HEK293 (cell line): ENCODE measurements at regions not wholly inside any gene's neighbourhood (a gene's known extent, or its start where the extent isn't known, plus 50 kb on each side); places are given as distances from the start of the nearest gene placed in this dataset.

Experiments used
- CTCF ChIA-PET: fragments of 350-600 bp; formaldehyde crosslinking; extraction: SDS; loops from one replicate; lab custom pipeline; 2021; ENCODE audit warnings: antibody characterized with exemption; lab: Yijun Ruan, JAX
- POLR2A ChIA-PET: fragments of 300-600 bp; formaldehyde crosslinking; extraction: SDS; loops from one replicate; lab custom pipeline; 2020; ENCODE audit warnings: antibody characterized with exemption, inconsistent platforms; lab: Yijun Ruan, JAX
- H3K27ac ChIP-seq: fragments of 200-500 bp; sonication (Bioruptor generic); 2 replicates; pipeline ENCODE4 v1.5.1; 2014; ENCODE audit warnings: low read depth, low read length, control low read depth, inconsistent platforms; ENCODE audit errors: extremely low read depth
- H3K36me3 ChIP-seq, 2 experiments: fragments of 200-500 bp in 1 of 2; sonication (Bioruptor generic) in 1 of 2; 1 replicate in 1 of 2; 2 replicates in 1 of 2; pipeline ENCODE4 v1.5.1; 2014 to 2017; ENCODE audit warnings: inconsistent platforms in 2 of 2, low read length in 2 of 2; ENCODE audit not compliant: control insufficient read depth in 2 of 2, insufficient read depth in 1 of 2
- H3K4me1 ChIP-seq: fragments of 200-500 bp; sonication (Bioruptor generic); 2 replicates; pipeline ENCODE4 v1.5.1; 2014; ENCODE audit warnings: mild to moderate bottlenecking, low read length, inconsistent platforms; ENCODE audit not compliant: control insufficient read depth, insufficient read depth
- H3K4me3 ChIP-seq: 2 replicates; pipeline ENCODE4 v1.5.1; 2011; ENCODE audit warnings: low read depth, mild to moderate bottlenecking, control low read depth, low read length, moderate library complexity
- H3K9me3 ChIP-seq: fragments of 200-500 bp; sonication (Bioruptor generic); 2 replicates; pipeline ENCODE4 v1.5.1; 2014; ENCODE audit warnings: low read depth, low read length, inconsistent platforms; ENCODE audit not compliant: control insufficient read depth, insufficient read depth
- BCL6B ChIP-seq: fragments of 450-650 bp; formaldehyde crosslinking; IDR thresholded peaks from 2 replicates; pipeline ENCODE4 v1.5.1; 2017; ENCODE audit warnings: missing biosample characterization, missing genetic modification characterization
- OVOL3 ChIP-seq: fragments of 450-650 bp; formaldehyde crosslinking; IDR thresholded peaks from 2 replicates; pipeline ENCODE4 v1.5.1; 2016; ENCODE audit warnings: missing biosample characterization, missing genetic modification characterization
- SCRT2 ChIP-seq: fragments of 450-650 bp; formaldehyde crosslinking; IDR thresholded peaks from 2 replicates; pipeline ENCODE4 v1.5.1; 2016; ENCODE audit warnings: missing biosample characterization, missing genetic modification characterization
- ZNF239 ChIP-seq: fragments of 450-650 bp; formaldehyde crosslinking; IDR thresholded peaks from 2 replicates; pipeline ENCODE4 v1.5.1; 2016; ENCODE audit warnings: missing biosample characterization, missing genetic modification characterization
- ZNF311 ChIP-seq: fragments of 450-650 bp; formaldehyde crosslinking; IDR thresholded peaks from 2 replicates; pipeline ENCODE4 v1.5.1; 2017; ENCODE audit warnings: missing biosample characterization, missing genetic modification characterization, borderline replicate concordance
- ZNF558 ChIP-seq: fragments of 450-650 bp; formaldehyde crosslinking; IDR thresholded peaks from 2 replicates; pipeline ENCODE4 v1.5.1; 2016; ENCODE audit warnings: missing biosample characterization, missing genetic modification characterization
- ZNF626 ChIP-seq: fragments of 450-650 bp; sonication (Bioruptor Pico); formaldehyde crosslinking; IDR thresholded peaks from 2 replicates; pipeline ENCODE4 v1.5.1; 2018; ENCODE audit warnings: missing biosample characterization, missing genetic modification characterization, inconsistent platforms
- ZNF629 ChIP-seq: fragments of 450-650 bp; formaldehyde crosslinking; IDR thresholded peaks from 2 replicates; pipeline ENCODE4 v1.5.1; 2017; ENCODE audit warnings: missing biosample characterization, missing genetic modification characterization
- ZNF707 ChIP-seq: fragments of 450-650 bp; formaldehyde crosslinking; IDR thresholded peaks from 2 replicates; pipeline ENCODE4 v1.5.1; 2016; ENCODE audit warnings: missing biosample characterization, missing genetic modification characterization
- ZNF785 ChIP-seq: fragments of 450-650 bp; formaldehyde crosslinking; IDR thresholded peaks from 2 replicates; pipeline ENCODE4 v1.5.1; 2016; ENCODE audit warnings: missing biosample characterization, missing genetic modification characterization
- TF ChIP-seq, protein P1 (sequence below): fragments of 450-650 bp; formaldehyde crosslinking; IDR thresholded peaks from 2 replicates; pipeline ENCODE4 v1.5.1; 2016; ENCODE audit warnings: missing biosample characterization, missing genetic modification characterization
- TF ChIP-seq, protein P2 (sequence below): fragments of 450-650 bp; formaldehyde crosslinking; IDR thresholded peaks from 2 replicates; pipeline ENCODE4 v1.5.1; 2017; ENCODE audit warnings: missing biosample characterization, mild to moderate bottlenecking, missing genetic modification characterization, moderate library complexity
- TF ChIP-seq, protein P3 (sequence below): fragments of 450-650 bp; formaldehyde crosslinking; IDR thresholded peaks from 2 replicates; pipeline ENCODE4 v1.5.1; 2016; ENCODE audit warnings: missing biosample characterization, missing genetic modification characterization

DNA sequence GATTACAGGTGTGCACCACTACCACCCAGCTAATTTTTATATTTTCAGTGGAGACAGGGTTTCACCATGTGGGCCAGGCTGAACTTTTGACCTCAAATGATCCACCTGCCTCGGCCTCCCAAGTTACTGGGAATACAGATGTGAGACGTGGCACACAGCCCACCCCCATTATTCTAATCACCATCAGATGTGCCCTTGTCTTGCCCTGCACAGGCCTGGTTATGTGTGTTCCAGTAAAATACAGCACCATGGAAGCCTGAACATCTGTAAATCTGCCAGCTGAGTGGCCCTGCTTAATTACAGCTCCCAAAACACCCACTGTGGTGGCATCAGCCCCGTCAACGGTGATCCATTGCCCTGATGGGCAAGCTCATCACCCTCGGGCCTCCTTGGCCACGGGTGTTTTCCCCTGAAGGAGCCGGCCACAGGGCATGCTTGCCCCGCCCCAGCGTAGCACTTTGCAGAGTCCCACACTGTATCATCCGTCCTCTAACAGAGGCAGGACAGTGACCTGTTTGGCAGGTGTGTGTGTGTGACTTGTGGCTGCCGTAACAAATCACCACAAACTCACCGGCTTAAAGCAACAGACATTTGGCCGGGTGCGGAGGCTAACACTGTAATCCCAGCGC is 74.5 kb downstream of the RBFOX3 start:
- ChIA-PET CTCF (interaction anchor here (0.7 kb wide), 1 partner anchor 13 kb away, joined by 3 read pairs; no protein-coding TSS in a partner anchor), POLR2A (interaction anchor here (0.7 kb wide), 1 partner anchor 122 kb away, joined by 3 read pairs; no protein-coding TSS in a partner anchor)

GRCh38 chr17:79535728-79536025 is 75.2 kb downstream of the RBFOX3 start:
- no peaks in the 10 kb centered on the region for H3K36me3 ChIP-seq
- no peak for TF ChIP-seq ZNF629 (tag by site-specific recombination)
- no peak for TF ChIP-seq ZNF785 (tag by site-specific recombination)
- TF ChIP-seq, protein P1, sequence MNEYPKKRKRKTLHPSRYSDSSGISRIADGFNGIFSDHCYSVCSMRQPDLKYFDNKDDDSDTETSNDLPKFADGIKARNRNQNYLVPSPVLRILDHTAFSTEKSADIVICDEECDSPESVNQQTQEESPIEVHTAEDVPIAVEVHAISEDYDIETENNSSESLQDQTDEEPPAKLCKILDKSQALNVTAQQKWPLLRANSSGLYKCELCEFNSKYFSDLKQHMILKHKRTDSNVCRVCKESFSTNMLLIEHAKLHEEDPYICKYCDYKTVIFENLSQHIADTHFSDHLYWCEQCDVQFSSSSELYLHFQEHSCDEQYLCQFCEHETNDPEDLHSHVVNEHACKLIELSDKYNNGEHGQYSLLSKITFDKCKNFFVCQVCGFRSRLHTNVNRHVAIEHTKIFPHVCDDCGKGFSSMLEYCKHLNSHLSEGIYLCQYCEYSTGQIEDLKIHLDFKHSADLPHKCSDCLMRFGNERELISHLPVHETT = no peak
- no peak for TF ChIP-seq OVOL3 (tag by site-specific recombination)
- TF ChIP-seq ZNF626 (tag by site-specific recombination) = no peak
- TF ChIP-seq, protein P2, sequence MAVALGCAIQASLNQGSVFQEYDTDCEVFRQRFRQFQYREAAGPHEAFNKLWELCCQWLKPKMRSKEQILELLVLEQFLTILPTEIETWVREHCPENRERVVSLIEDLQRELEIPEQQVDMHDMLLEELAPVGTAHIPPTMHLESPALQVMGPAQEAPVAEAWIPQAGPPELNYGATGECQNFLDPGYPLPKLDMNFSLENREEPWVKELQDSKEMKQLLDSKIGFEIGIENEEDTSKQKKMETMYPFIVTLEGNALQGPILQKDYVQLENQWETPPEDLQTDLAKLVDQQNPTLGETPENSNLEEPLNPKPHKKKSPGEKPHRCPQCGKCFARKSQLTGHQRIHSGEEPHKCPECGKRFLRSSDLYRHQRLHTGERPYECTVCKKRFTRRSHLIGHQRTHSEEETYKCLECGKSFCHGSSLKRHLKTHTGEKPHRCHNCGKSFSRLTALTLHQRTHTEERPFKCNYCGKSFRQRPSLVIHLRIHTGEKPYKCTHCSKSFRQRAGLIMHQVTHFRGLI (tag by site-specific recombination) = no peak
- no peak for TF ChIP-seq BCL6B (tag by site-specific recombination)
- TF ChIP-seq ZNF707 (tag by site-specific recombination) = no peak
- TF ChIP-seq ZNF558 (tag by site-specific recombination) = no peak
- ChIA-PET POLR2A (interaction anchor here (0.7 kb wide), 1 partner anchor 122 kb away, joined by 3 read pairs; no protein-coding TSS in a partner anchor), CTCF (no interaction called here)
- no peak overlapping the region for H3K4me3 ChIP-seq
- H3K4me1 ChIP-seq = no peaks in the 10 kb centered on the region
- no peak overlapping the region for H3K27ac ChIP-seq
- H3K9me3 ChIP-seq = no peaks in the 10 kb centered on the region

More for the DNA sequence above, 74.5 kb downstream of the RBFOX3 start:
- TF ChIP-seq SCRT2 (tag by site-specific recombination) (no peak), ZNF311 (no peak), ZNF239 (tag by site-specific recombination) (no peak)
- TF ChIP-seq, protein P3, sequence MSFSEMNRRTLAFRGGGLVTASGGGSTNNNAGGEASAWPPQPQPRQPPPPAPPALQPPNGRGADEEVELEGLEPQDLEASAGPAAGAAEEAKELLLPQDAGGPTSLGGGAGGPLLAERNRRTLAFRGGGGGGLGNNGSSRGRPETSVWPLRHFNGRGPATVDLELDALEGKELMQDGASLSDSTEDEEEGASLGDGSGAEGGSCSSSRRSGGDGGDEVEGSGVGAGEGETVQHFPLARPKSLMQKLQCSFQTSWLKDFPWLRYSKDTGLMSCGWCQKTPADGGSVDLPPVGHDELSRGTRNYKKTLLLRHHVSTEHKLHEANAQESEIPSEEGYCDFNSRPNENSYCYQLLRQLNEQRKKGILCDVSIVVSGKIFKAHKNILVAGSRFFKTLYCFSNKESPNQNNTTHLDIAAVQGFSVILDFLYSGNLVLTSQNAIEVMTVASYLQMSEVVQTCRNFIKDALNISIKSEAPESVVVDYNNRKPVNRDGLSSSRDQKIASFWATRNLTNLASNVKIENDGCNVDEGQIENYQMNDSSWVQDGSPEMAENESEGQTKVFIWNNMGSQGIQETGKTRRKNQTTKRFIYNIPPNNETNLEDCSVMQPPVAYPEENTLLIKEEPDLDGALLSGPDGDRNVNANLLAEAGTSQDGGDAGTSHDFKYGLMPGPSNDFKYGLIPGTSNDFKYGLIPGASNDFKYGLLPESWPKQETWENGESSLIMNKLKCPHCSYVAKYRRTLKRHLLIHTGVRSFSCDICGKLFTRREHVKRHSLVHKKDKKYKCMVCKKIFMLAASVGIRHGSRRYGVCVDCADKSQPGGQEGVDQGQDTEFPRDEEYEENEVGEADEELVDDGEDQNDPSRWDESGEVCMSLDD (tag by site-specific recombination) = no peak
- Histone ChIP-seq H3K4me1 (no peaks in the 10 kb centered on the region), H3K36me3 (no peaks in the 10 kb centered on the region), H3K27ac (no peak overlapping the region), H3K9me3 (no peaks in the 10 kb centered on the region), H3K4me3 (no peak overlapping the region)
